Peyer's patch (tissue), 4 donors: ENCODE measurements at regions not wholly inside any gene's neighbourhood (a gene's known extent, or its start where the extent isn't known, plus 50 kb on each side); places are given as distances from the start of the nearest gene placed in this dataset.

Experiments
- CTCF ChIP-seq, 6 experiments: fragments of 450-650 bp in 4 of 6; fragments of 200-600 bp in 2 of 6; sonication (generic) in 1 of 6; IDR thresholded peaks; one replicate each; pipeline ENCODE4 v1.5.1; 2017 to 2019; ENCODE audit warnings: antibody characterized with exemption in 6 of 6, mild to moderate bottlenecking in 3 of 6, moderate library complexity in 1 of 6
- POLR2A ChIP-seq, 2 donors: fragments of 450-650 bp; IDR thresholded peaks; one replicate each; pipeline ENCODE4 v1.5.1; 2017; ENCODE audit warnings: antibody characterized with exemption in 2 of 2, mild to moderate bottlenecking in 2 of 2, moderate library complexity in 2 of 2

GRCh38 chr9:78902051-78902450 lies 605.1 kb downstream of the PSAT1 start:
- TF ChIP-seq CTCF (IDR thresholded peaks at IDR 0.05) (no peak), POLR2A (IDR thresholded peaks at IDR 0.05) (no peak)
